ENCODE measurements at regions not wholly inside any gene's neighbourhood (a gene's known extent, or its start where the extent isn't known, plus 50 kb on each side); places are given as distances from the start of the nearest gene placed in this dataset.

DNA sequence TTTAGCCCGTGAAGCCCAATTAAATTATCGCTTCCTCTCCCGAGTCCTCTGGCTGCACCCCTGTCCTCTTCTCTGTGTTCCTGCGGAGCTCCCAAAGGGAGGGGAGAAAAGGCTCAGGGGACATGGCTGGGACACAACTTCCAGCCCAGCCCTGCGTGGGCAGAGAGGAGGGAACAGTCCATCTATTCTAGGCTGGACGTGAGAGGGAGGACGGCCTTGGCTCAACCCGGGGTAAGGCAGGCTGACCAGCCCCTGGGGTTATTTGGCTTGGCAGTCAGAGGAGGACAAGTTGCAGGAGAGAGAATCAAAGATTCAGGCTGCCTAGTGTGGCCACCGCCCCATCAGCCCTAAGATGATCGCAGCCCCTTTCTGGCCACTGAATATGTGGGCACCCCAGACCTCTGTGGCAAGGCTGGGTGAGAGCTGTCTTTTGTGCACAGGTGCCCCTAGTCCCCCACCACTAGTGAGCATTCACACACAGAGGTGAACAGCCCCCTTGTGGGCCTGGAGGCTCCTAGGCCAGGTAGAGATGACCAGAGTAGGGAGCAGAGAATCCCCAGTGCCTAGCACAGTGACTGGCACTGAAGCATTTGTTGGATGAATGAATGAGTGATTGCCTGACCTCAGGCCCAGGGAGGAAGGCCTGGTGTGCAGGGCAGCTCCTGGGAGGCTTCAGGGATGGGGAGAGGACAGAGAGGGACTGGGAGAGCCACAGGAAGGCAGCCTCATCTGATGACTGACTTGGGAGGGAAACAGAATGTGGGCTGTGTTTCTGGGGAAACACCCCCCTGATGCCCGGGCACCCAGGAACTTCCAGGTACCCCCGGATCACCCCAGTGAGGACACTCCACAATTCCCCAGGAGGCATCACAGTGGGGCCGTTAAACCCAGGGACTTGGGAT, 133.9 kb downstream of the C9orf50 start:
- intact Hi-C loops (cut with micrococcal nuclease) = loop anchor here (5.0 kb wide), 2 partner anchors 155 to 210 kb away; no protein-coding TSS in a partner anchor
- no peak for TF ChIP-seq CEBPB (IDR thresholded peaks at IDR 0.05; ENCODE audit: low read depth)
- peak; percentile 25 for TF ChIP-seq POLR2A (IDR thresholded peaks at IDR 0.05; ENCODE audit: borderline replicate concordance, extremely low read depth, insufficient read depth, insufficient read length)
- TF ChIP-seq CBX3 (IDR thresholded peaks at IDR 0.05; ENCODE audit: low read depth) = no peak
- no peak for TF ChIP-seq SRF (IDR thresholded peaks at IDR 0.05; ENCODE audit: low read depth)
- TF ChIP-seq REST (IDR thresholded peaks at IDR 0.05; ENCODE audit: low read depth) = no peak
- TF ChIP-seq ZNF274 (IDR thresholded peaks at IDR 0.05; ENCODE audit: low read depth, low read length) = no peak
- no peak for TF ChIP-seq JUND (IDR thresholded peaks at IDR 0.05)
- TF ChIP-seq YY1 (IDR thresholded peaks at IDR 0.05; ENCODE audit: extremely low read depth, insufficient replicate concordance, low read depth, low read length) = no peak
- TF ChIP-seq ZFX (IDR thresholded peaks at IDR 0.05) = peak; percentile 19; the same call in 1 of the 2 replicates
- TF ChIP-seq, protein P1, sequence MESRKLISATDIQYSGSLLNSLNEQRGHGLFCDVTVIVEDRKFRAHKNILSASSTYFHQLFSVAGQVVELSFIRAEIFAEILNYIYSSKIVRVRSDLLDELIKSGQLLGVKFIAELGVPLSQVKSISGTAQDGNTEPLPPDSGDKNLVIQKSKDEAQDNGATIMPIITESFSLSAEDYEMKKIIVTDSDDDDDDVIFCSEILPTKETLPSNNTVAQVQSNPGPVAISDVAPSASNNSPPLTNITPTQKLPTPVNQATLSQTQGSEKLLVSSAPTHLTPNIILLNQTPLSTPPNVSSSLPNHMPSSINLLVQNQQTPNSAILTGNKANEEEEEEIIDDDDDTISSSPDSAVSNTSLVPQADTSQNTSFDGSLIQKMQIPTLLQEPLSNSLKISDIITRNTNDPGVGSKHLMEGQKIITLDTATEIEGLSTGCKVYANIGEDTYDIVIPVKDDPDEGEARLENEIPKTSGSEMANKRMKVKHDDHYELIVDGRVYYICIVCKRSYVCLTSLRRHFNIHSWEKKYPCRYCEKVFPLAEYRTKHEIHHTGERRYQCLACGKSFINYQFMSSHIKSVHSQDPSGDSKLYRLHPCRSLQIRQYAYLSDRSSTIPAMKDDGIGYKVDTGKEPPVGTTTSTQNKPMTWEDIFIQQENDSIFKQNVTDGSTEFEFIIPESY (IDR thresholded peaks at IDR 0.05; ENCODE audit: extremely low read depth, insufficient replicate concordance, low read length) = no peak
- no peak for TF ChIP-seq ELF1 (IDR thresholded peaks at IDR 0.05; ENCODE audit: borderline replicate concordance, low read depth)
- 0 out of 6 replicates have a peak, but pooled peaks of 2 of the 3 experiments have one; percentile 0 to 8 for TF ChIP-seq CTCF (IDR thresholded peaks at IDR 0.05 in 2 of 3, conservative IDR thresholded peaks at IDR 0.05 in 1 of 3; ENCODE audit: borderline replicate concordance in 1 of 3, insufficient read depth in 1 of 3, low read depth in 2 of 3, low read length in 2 of 3)
- TF ChIP-seq, protein P2, sequence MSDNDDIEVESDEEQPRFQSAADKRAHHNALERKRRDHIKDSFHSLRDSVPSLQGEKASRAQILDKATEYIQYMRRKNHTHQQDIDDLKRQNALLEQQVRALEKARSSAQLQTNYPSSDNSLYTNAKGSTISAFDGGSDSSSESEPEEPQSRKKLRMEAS (IDR thresholded peaks at IDR 0.05) = no peak
- H3K36me3 ChIP-seq (ENCODE audit: control insufficient read depth in 1 of 2, insufficient read depth in 2 of 2, low read length in 2 of 2) = no peaks in the 10 kb centered on the region
- H3K9me2 ChIP-seq (ENCODE audit: insufficient read depth) = no peaks in the 10 kb centered on the region
- H3K27me3 ChIP-seq (ENCODE audit: insufficient read depth, low read length) = no peaks in the 10 kb centered on the region
- H3K4me3 ChIP-seq (replicated peaks in 1 of 2; ENCODE audit: low read depth in 1 of 2, low read length in 2 of 2) = no peak overlapping the region
- H3K4me1 ChIP-seq (ENCODE audit: control insufficient read depth in 1 of 2, insufficient read depth in 2 of 2, low read length in 2 of 2) = peaks cover 80 to 99% of the 10 kb centered on the region in 2 experiments
- CTCF ChIA-PET = interaction anchor here (1.3 kb wide), 1 partner anchor 344 kb away, joined by 3 read pairs; no protein-coding TSS in a partner anchor
- RAD21 ChIA-PET (ENCODE audit: low non-redundant PET in 1 of 2, low total read pairs in 2 of 2, uncharacterized antibody in 2 of 2, unreplicated experiment in 2 of 2) = no interaction called here
- peak overlapping the region; percentile 89 for H3K9ac ChIP-seq (ENCODE audit: low read length)
- H2AFZ ChIP-seq (ENCODE audit: low read depth, low read length, poor library complexity, severe bottlenecking) = no peak overlapping the region
- DNase-seq (ENCODE audit: low read depth, low spot score) (no peak), ATAC-seq (no peak)
- H3K79me2 ChIP-seq (ENCODE audit: insufficient read depth, low read length) = peaks cover 33% of the 10 kb centered on the region
- no peaks in the 10 kb centered on the region for H3K9me3 ChIP-seq (ENCODE audit: control insufficient read depth in 1 of 2, insufficient read depth in 1 of 2, low read depth in 1 of 2, low read length in 2 of 2)
- H3K27ac ChIP-seq (ENCODE audit: low read depth, low read length) = peak overlapping the region; percentile 100
- POLR2A ChIA-PET = interaction anchor here (0.7 to 1.7 kb wide), 7 partner anchors 9 to 312 kb away, joined by 3 to 5 read pairs (median 3); partner anchors contain the start of gene IER5L
- no TSS peak for BruUV-seq (replicated peaks)
- H4K20me1 ChIP-seq (ENCODE audit: insufficient read depth) = no peaks in the 10 kb centered on the region
- H3K4me2 ChIP-seq (ENCODE audit: low read length) = peak overlapping the region; percentile 92
